ENCODE measurements at regions not wholly inside any gene's neighbourhood (a gene's known extent, or its start where the extent isn't known, plus 50 kb on each side); places are given as distances from the start of the nearest gene placed in this dataset.

- Mint-ChIP-seq H3K4me3 (no peak overlapping the region), H3K9me3 (peaks cover 5% of the 10 kb centered on the region), H3K27ac (no peak overlapping the region), H3K36me3 (ENCODE audit: low read depth) (no peaks in the 10 kb centered on the region), H3K4me1 (ENCODE audit: low read depth) (no peaks in the 10 kb centered on the region), H3K27me3 (no peaks in the 10 kb centered on the region)
- TF ChIP-seq, protein P1, sequence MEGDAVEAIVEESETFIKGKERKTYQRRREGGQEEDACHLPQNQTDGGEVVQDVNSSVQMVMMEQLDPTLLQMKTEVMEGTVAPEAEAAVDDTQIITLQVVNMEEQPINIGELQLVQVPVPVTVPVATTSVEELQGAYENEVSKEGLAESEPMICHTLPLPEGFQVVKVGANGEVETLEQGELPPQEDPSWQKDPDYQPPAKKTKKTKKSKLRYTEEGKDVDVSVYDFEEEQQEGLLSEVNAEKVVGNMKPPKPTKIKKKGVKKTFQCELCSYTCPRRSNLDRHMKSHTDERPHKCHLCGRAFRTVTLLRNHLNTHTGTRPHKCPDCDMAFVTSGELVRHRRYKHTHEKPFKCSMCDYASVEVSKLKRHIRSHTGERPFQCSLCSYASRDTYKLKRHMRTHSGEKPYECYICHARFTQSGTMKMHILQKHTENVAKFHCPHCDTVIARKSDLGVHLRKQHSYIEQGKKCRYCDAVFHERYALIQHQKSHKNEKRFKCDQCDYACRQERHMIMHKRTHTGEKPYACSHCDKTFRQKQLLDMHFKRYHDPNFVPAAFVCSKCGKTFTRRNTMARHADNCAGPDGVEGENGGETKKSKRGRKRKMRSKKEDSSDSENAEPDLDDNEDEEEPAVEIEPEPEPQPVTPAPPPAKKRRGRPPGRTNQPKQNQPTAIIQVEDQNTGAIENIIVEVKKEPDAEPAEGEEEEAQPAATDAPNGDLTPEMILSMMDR (IDR thresholded peaks at IDR 0.05): no peak
- Histone ChIP-seq H3K36me3 (ENCODE audit: insufficient read depth, low read length) (no peaks in the 10 kb centered on the region), H3K27me3 (ENCODE audit: control insufficient read depth in 1 of 2, insufficient read depth in 2 of 2, low read length in 2 of 2) (no peaks in the 10 kb centered on the region), H3K27ac (ENCODE audit: low read depth in 1 of 2, low read length in 2 of 2) (no peak overlapping the region), H3K4me3 (ENCODE audit: low read length) (no peak overlapping the region), H3K9me3 (ENCODE audit: control insufficient read depth in 1 of 2, insufficient read depth in 1 of 2, low read length in 2 of 2) (no peaks in the 10 kb centered on the region), H3K4me1 (ENCODE audit: insufficient read depth, low read length) (no peaks in the 10 kb centered on the region)
- DNase-seq: no peak
- ChIA-PET CTCF (no interaction called here), POLR2A (no interaction called here)
- intact Hi-C loops (cut with DNase I, micrococcal nuclease): no loop called here
- ATAC-seq (ENCODE audit: poor library complexity): no peak
Measured at GRCh38 chr6:84870672-84871071, 106.3 kb upstream of the TBX18 start.

DNA sequence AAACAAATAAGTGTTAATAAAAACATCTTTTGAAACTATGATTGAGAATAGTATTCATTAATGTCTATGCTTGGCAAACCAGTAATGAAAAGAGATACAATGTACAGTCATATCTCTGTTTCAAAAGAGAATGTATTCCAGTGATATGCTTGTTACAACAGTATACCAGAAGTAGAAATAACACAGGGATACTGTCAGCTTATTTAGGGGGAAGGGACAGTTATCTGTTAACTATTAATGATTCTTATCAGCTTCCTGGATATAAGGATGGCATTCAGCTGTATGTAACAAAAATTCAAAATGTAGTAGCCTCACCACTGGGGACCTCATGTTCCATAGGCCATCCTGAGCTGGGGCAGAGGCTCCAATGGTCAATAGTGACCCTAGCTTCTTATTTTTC lies 103.8 kb upstream of the TBX18 start:
- H3K4me3 Mint-ChIP-seq: no peak overlapping the region
- no peaks in the 10 kb centered on the region for H3K36me3 Mint-ChIP-seq (ENCODE audit: low read depth)
- no peak overlapping the region for H3K4me3 ChIP-seq (ENCODE audit: low read length)
- ChIA-PET CTCF (no interaction called here), POLR2A (no interaction called here)
- TF ChIP-seq, protein P1 (IDR thresholded peaks at IDR 0.05): no peak
- intact Hi-C loops (cut with DNase I, micrococcal nuclease): no loop called here
- H3K27ac ChIP-seq (ENCODE audit: low read depth in 1 of 2, low read length in 2 of 2): no peak overlapping the region
- no peaks in the 10 kb centered on the region for H3K36me3 ChIP-seq (ENCODE audit: insufficient read depth, low read length)
- H3K4me1 ChIP-seq (ENCODE audit: insufficient read depth, low read length): no peaks in the 10 kb centered on the region
- no peaks in the 10 kb centered on the region for H3K27me3 Mint-ChIP-seq
- H3K9me3 ChIP-seq (ENCODE audit: control insufficient read depth in 1 of 2, insufficient read depth in 1 of 2, low read length in 2 of 2): no peaks in the 10 kb centered on the region
- H3K9me3 Mint-ChIP-seq: peaks cover 3% of the 10 kb centered on the region
- H3K27ac Mint-ChIP-seq: no peak overlapping the region
- ATAC-seq (ENCODE audit: poor library complexity): no peak
- DNase-seq: no peak
- H3K4me1 Mint-ChIP-seq (ENCODE audit: low read depth): no peaks in the 10 kb centered on the region
- H3K27me3 ChIP-seq (ENCODE audit: control insufficient read depth in 1 of 2, insufficient read depth in 2 of 2, low read length in 2 of 2): no peaks in the 10 kb centered on the region

GRCh38 chr6:84867521-84867920 lies 103.1 kb upstream of the TBX18 start:
- ATAC-seq (ENCODE audit: poor library complexity) (no peak), DNase-seq (no peak)
- Mint-ChIP-seq H3K27me3 (no peaks in the 10 kb centered on the region), H3K36me3 (ENCODE audit: low read depth) (no peaks in the 10 kb centered on the region), H3K27ac (no peak overlapping the region), H3K4me3 (no peak overlapping the region), H3K4me1 (ENCODE audit: low read depth) (no peaks in the 10 kb centered on the region), H3K9me3 (peaks cover 3% of the 10 kb centered on the region)
- intact Hi-C loops (cut with DNase I, micrococcal nuclease): no loop called here
- Histone ChIP-seq H3K4me3 (ENCODE audit: low read length) (no peak overlapping the region), H3K27ac (ENCODE audit: low read depth in 1 of 2, low read length in 2 of 2) (no peak overlapping the region), H3K9me3 (ENCODE audit: control insufficient read depth in 1 of 2, insufficient read depth in 1 of 2, low read length in 2 of 2) (no peaks in the 10 kb centered on the region), H3K36me3 (ENCODE audit: insufficient read depth, low read length) (no peaks in the 10 kb centered on the region), H3K4me1 (ENCODE audit: insufficient read depth, low read length) (no peaks in the 10 kb centered on the region), H3K27me3 (ENCODE audit: control insufficient read depth in 1 of 2, insufficient read depth in 2 of 2, low read length in 2 of 2) (no peaks in the 10 kb centered on the region)
- ChIA-PET CTCF (no interaction called here), POLR2A (no interaction called here)
- TF ChIP-seq, protein P1 (IDR thresholded peaks at IDR 0.05): no peak

Measured in CD4-positive, alpha-beta T cell (primary cell).